ENCODE measurements at regions not wholly inside any gene's neighbourhood (a gene's known extent, or its start where the extent isn't known, plus 50 kb on each side); places are given as distances from the start of the nearest gene placed in this dataset.

GRCh38 chr6:163952005-163952404 lies 537.5 kb downstream of the QKI start:
- DNase-seq (ENCODE audit: low read depth): no peak

- DNase-seq (ENCODE audit: low read depth): no peak
Measured at GRCh38 chr6:163951326-163951725, 536.8 kb downstream of the QKI start.

GRCh38 chr6:163950159-163950558 lies 535.6 kb downstream of the QKI start:
- DNase-seq (ENCODE audit: low read depth): no peak

GRCh38 chr6:163949431-163949830 lies 534.9 kb downstream of the QKI start:
- no peak for DNase-seq (ENCODE audit: low read depth)

- DNase-seq (ENCODE audit: low read depth): no peak
Measured at GRCh38 chr6:163948250-163948649, 533.7 kb downstream of the QKI start.

GRCh38 chr6:163947276-163947675 lies 532.8 kb downstream of the QKI start:
- no peak for DNase-seq (ENCODE audit: low read depth)

GRCh38 chr6:163946437-163946836 lies 531.9 kb downstream of the QKI start:
- no peak for DNase-seq (ENCODE audit: low read depth)

- no peak for DNase-seq (ENCODE audit: low read depth)
Measured at GRCh38 chr6:163945808-163946207, 531.3 kb downstream of the QKI start.

- no peak for DNase-seq (ENCODE audit: low read depth)
Measured at GRCh38 chr6:163944897-163945296, 530.4 kb downstream of the QKI start.

GRCh38 chr6:163943607-163944385 lies 529.3 kb downstream of the QKI start:
- DNase-seq (ENCODE audit: low read depth): no peak

- no peak for DNase-seq (ENCODE audit: low read depth)
Measured at GRCh38 chr6:163942790-163943189, 528.3 kb downstream of the QKI start.

- DNase-seq (ENCODE audit: low read depth): no peak
Measured at GRCh38 chr6:163941624-163941976, 527.1 kb downstream of the QKI start.

GRCh38 chr6:163940705-163941623 lies 526.4 kb downstream of the QKI start:
- DNase-seq (ENCODE audit: low read depth): no peak

- no peak for DNase-seq (ENCODE audit: low read depth)
Measured at GRCh38 chr6:163937071-163937470, 522.6 kb downstream of the QKI start.

GRCh38 chr6:163935158-163935762 lies 520.7 kb downstream of the QKI start:
- DNase-seq (ENCODE audit: low read depth): no peak

GRCh38 chr6:163930012-163930411 lies 515.5 kb downstream of the QKI start:
- no peak for DNase-seq (ENCODE audit: low read depth)

GRCh38 chr6:163929538-163929937 lies 515.0 kb downstream of the QKI start:
- DNase-seq (ENCODE audit: low read depth): no peak

- DNase-seq (ENCODE audit: low read depth): no peak
Measured at GRCh38 chr6:163926642-163927041, 512.1 kb downstream of the QKI start.

GRCh38 chr6:163925839-163926238 lies 511.3 kb downstream of the QKI start:
- no peak for DNase-seq (ENCODE audit: low read depth)

GRCh38 chr6:163923658-163924411 lies 509.3 kb downstream of the QKI start:
- no peak for DNase-seq (ENCODE audit: low read depth)

GRCh38 chr6:163922562-163922961 lies 508.0 kb downstream of the QKI start:
- no peak for DNase-seq (ENCODE audit: low read depth)

GRCh38 chr6:163919652-163920051 lies 505.1 kb downstream of the QKI start:
- DNase-seq (ENCODE audit: low read depth): no peak
